GM20000 (cell line): ENCODE measurements at regions not wholly inside any gene's neighbourhood (a gene's known extent, or its start where the extent isn't known, plus 50 kb on each side); places are given as distances from the start of the nearest gene placed in this dataset.

Experiments
- DNase-seq: peaks from one replicate; pipeline ENCODE4 v3.0.0; 2012; ENCODE audit warnings: low spot score
- CTCF ChIP-seq: IDR thresholded peaks from 2 replicates; pipeline ENCODE4 v1.5.1; 2012; ENCODE audit warnings: mild to moderate bottlenecking, control low read depth; ENCODE audit errors: extremely low read depth, missing control alignments

GRCh38 chr4:121455285-121455684 lies 74.5 kb upstream of the QRFPR start:
- DNase-seq = no peak
- TF ChIP-seq CTCF = no peak

- TF ChIP-seq CTCF = no peak
- no peak for DNase-seq
These were observed 73.6 kb upstream of the QRFPR start for GRCh38 chr4:121454251-121454979.

- no peak for TF ChIP-seq CTCF
- DNase-seq = no peak
These were observed 70.5 kb upstream of the QRFPR start for GRCh38 chr4:121451310-121451709.

GRCh38 chr4:121449416-121449815 lies 68.6 kb upstream of the QRFPR start:
- TF ChIP-seq CTCF = no peak
- DNase-seq = no peak

- no peak for DNase-seq
- TF ChIP-seq CTCF = no peak
These were observed 67.4 kb upstream of the QRFPR start for GRCh38 chr4:121448231-121448630.

GRCh38 chr4:121439669-121440068 lies 58.9 kb upstream of the QRFPR start:
- DNase-seq = no peak
- TF ChIP-seq CTCF = no peak
